ENCODE measurements at regions not wholly inside any gene's neighbourhood (a gene's known extent, or its start where the extent isn't known, plus 50 kb on each side); places are given as distances from the start of the nearest gene placed in this dataset.

- no peak overlapping the region for H3K4me3 ChIP-seq (ENCODE audit: low read depth, low read length)
- no peak for TF ChIP-seq CTCF (IDR thresholded peaks at IDR 0.05; ENCODE audit: low read depth, low read length)
Observed at GRCh38 chr11:62017878-62018655, 50.6 kb upstream of the FTH1 start.

All from WI38 (cell line).